ENCODE measurements at regions not wholly inside any gene's neighbourhood (a gene's known extent, or its start where the extent isn't known, plus 50 kb on each side); places are given as distances from the start of the nearest gene placed in this dataset.

- H3K9ac ChIP-seq (ENCODE audit: insufficient read depth in 1 of 2, low read depth in 2 of 2, low read length in 2 of 2), result no peak overlapping the region
- in situ Hi-C loops (cut with MboI) (no loop called here), intact Hi-C loops (cut with micrococcal nuclease) (no loop called here)
- no peak for ATAC-seq
- 0% methylated on average over 3 of the region's 3 CpGs for WGBS (ENCODE audit: insufficient coverage, low coverage, missing lambda C conversion rate)
- no peak overlapping the region for H2AFZ ChIP-seq (ENCODE audit: low read depth, low read length)
- H3K27ac ChIP-seq (ENCODE audit: extremely low read depth, low read depth, low read length), result no peak overlapping the region
- ChIA-PET CTCF (ENCODE audit: low intra/inter-chr PET ratio) (no interaction called here), POLR2A (no interaction called here)
- no peaks in the 10 kb centered on the region for H3K9me1 ChIP-seq (ENCODE audit: control insufficient read depth, insufficient read depth, low read length)
- DNase-seq (ENCODE audit: extremely low read depth in 1 of 4, low spot score in 3 of 4), result no peak
- H3K4me1 ChIP-seq (replicated peaks in 1 of 2; ENCODE audit: control insufficient read depth in 2 of 2, insufficient read depth in 2 of 2, low read length in 2 of 2), result no peaks in the 10 kb centered on the region
- FAIRE-seq, result no peak
- H3K9me3 ChIP-seq (replicated peaks; ENCODE audit: control insufficient read depth, insufficient read depth, low read depth, low read length), result no peaks in the 10 kb centered on the region
- H3K27me3 ChIP-seq (ENCODE audit: control insufficient read depth in 2 of 2, insufficient read depth in 2 of 2, low read length in 2 of 2), result no peaks in the 10 kb centered on the region
- BruUV-seq (replicated peaks), result no TSS peak
- H3K4me2 ChIP-seq (ENCODE audit: insufficient read depth, low read length), result no peak overlapping the region
- H4K20me1 ChIP-seq (replicated peaks; ENCODE audit: control insufficient read depth, insufficient read depth, low read length), result no peaks in the 10 kb centered on the region
- no peak overlapping the region for H3K4me3 ChIP-seq
- no peaks in the 10 kb centered on the region for H3K36me3 ChIP-seq (ENCODE audit: control insufficient read depth, insufficient read depth, low read length)
- no peaks in the 10 kb centered on the region for H3K79me2 ChIP-seq (ENCODE audit: control insufficient read depth, insufficient read depth, low read length)
- TF ChIP-seq HDAC8 (tag; IDR thresholded peaks at IDR 0.05) (no peak), ZBTB43 (CRISPR knock-in tag; IDR thresholded peaks at IDR 0.05) (no peak), CREB1 (IDR thresholded peaks at IDR 0.05) (no peak), CREB1 (CRISPR knock-in tag; IDR thresholded peaks at IDR 0.05) (no peak), CBX1 (IDR thresholded peaks at IDR 0.05; ENCODE audit: low read depth) (no peak), TEAD4 (IDR thresholded peaks at IDR 0.05; ENCODE audit: low read length) (no peak), TEAD4 (CRISPR knock-in tag; IDR thresholded peaks at IDR 0.05; ENCODE audit: borderline replicate concordance) (no peak), HBP1 (CRISPR knock-in tag; IDR thresholded peaks at IDR 0.05) (no peak), RERE (CRISPR knock-in tag; IDR thresholded peaks at IDR 0.05; ENCODE audit: borderline replicate concordance) (no peak), ZBTB26 (CRISPR knock-in tag; IDR thresholded peaks at IDR 0.05) (no peak), ZNF445 (CRISPR knock-in tag; IDR thresholded peaks at IDR 0.05; ENCODE audit: low read depth) (no peak)
- TF ChIP-seq, protein P1, sequence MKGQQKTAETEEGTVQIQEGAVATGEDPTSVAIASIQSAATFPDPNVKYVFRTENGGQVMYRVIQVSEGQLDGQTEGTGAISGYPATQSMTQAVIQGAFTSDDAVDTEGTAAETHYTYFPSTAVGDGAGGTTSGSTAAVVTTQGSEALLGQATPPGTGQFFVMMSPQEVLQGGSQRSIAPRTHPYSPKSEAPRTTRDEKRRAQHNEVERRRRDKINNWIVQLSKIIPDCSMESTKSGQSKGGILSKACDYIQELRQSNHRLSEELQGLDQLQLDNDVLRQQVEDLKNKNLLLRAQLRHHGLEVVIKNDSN (CRISPR knock-in tag; IDR thresholded peaks at IDR 0.05), result no peak
- TF ChIP-seq, protein P2, sequence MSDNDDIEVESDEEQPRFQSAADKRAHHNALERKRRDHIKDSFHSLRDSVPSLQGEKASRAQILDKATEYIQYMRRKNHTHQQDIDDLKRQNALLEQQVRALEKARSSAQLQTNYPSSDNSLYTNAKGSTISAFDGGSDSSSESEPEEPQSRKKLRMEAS (CRISPR knock-in tag; IDR thresholded peaks at IDR 0.05), result no peak
Measured at GRCh38 chr3:82685761-82686160, 924.3 kb upstream of the GBE1 start.
